ENCODE measurements at regions not wholly inside any gene's neighbourhood (a gene's known extent, or its start where the extent isn't known, plus 50 kb on each side); places are given as distances from the start of the nearest gene placed in this dataset.

- DNase-seq (ENCODE audit: low read depth, low spot score), result no peak
- Histone ChIP-seq H3K4me3 (ENCODE audit: low read length) (no peak overlapping the region), H3K9me3 (ENCODE audit: control insufficient read depth, insufficient read depth, low read length) (no peaks in the 10 kb centered on the region), H3K4me1 (ENCODE audit: control insufficient read depth, insufficient read depth, low read length) (no peaks in the 10 kb centered on the region; the same call in 1 of the 2 replicates), H3K36me3 (ENCODE audit: control insufficient read depth, insufficient read depth, low read length) (no peaks in the 10 kb centered on the region), H3K27ac (ENCODE audit: low read length) (no peak overlapping the region), H3K27me3 (ENCODE audit: control insufficient read depth, insufficient read depth, low read length) (no peaks in the 10 kb centered on the region)
- WGBS (ENCODE audit: insufficient coverage, insufficient read length), result no CpG with 5 or more reads among the region's 1 CpG
These were observed 482.0 kb upstream of the LRRTM1 start for GRCh38 chr2:80786584-80786983.

- DNase-seq (ENCODE audit: low read depth, low spot score), result peak; percentile 11
- H3K9me3 ChIP-seq (ENCODE audit: control insufficient read depth, insufficient read depth, low read length), result no peaks in the 10 kb centered on the region
- no peak overlapping the region for H3K4me3 ChIP-seq (ENCODE audit: low read length)
- H3K27me3 ChIP-seq (ENCODE audit: control insufficient read depth, insufficient read depth, low read length), result no peaks in the 10 kb centered on the region
- H3K4me1 ChIP-seq (ENCODE audit: control insufficient read depth, insufficient read depth, low read length), result peaks cover 1% of the 10 kb centered on the region; the same call in 1 of the 2 replicates
- no peak overlapping the region for H3K27ac ChIP-seq (ENCODE audit: low read length)
- H3K36me3 ChIP-seq (ENCODE audit: control insufficient read depth, insufficient read depth, low read length), result no peaks in the 10 kb centered on the region
These were observed 474.2 kb upstream of the LRRTM1 start for GRCh38 chr2:80778704-80779103.

- H3K9me3 ChIP-seq (ENCODE audit: control insufficient read depth, insufficient read depth, low read length), result no peaks in the 10 kb centered on the region
- no peaks in the 10 kb centered on the region for H3K27me3 ChIP-seq (ENCODE audit: control insufficient read depth, insufficient read depth, low read length)
- no peak overlapping the region for H3K4me3 ChIP-seq (ENCODE audit: low read length)
- H3K4me1 ChIP-seq (ENCODE audit: control insufficient read depth, insufficient read depth, low read length), result no peaks in the 10 kb centered on the region
- no peak overlapping the region for H3K27ac ChIP-seq (ENCODE audit: low read length)
- no peak for DNase-seq (ENCODE audit: low read depth, low spot score)
- no peaks in the 10 kb centered on the region for H3K36me3 ChIP-seq (ENCODE audit: control insufficient read depth, insufficient read depth, low read length)
These were observed 444.0 kb upstream of the LRRTM1 start for GRCh38 chr2:80748592-80748991.

- no CpG with 5 or more reads among the region's 3 CpGs for WGBS (ENCODE audit: insufficient coverage, insufficient read length)
- Histone ChIP-seq H3K27me3 (ENCODE audit: control insufficient read depth, insufficient read depth, low read length) (no peaks in the 10 kb centered on the region), H3K9me3 (ENCODE audit: control insufficient read depth, insufficient read depth, low read length) (no peaks in the 10 kb centered on the region), H3K4me3 (ENCODE audit: low read length) (no peak overlapping the region), H3K36me3 (ENCODE audit: control insufficient read depth, insufficient read depth, low read length) (no peaks in the 10 kb centered on the region), H3K27ac (ENCODE audit: low read length) (no peak overlapping the region), H3K4me1 (ENCODE audit: control insufficient read depth, insufficient read depth, low read length) (no peaks in the 10 kb centered on the region)
- no peak for DNase-seq (ENCODE audit: low read depth, low spot score)
These were observed 432.5 kb upstream of the LRRTM1 start for GRCh38 chr2:80737047-80737446.

- no peak overlapping the region for H3K4me3 ChIP-seq (ENCODE audit: low read length)
- H3K36me3 ChIP-seq (ENCODE audit: control insufficient read depth, insufficient read depth, low read length), result no peaks in the 10 kb centered on the region
- H3K27me3 ChIP-seq (ENCODE audit: control insufficient read depth, insufficient read depth, low read length), result no peaks in the 10 kb centered on the region
- no peaks in the 10 kb centered on the region for H3K9me3 ChIP-seq (ENCODE audit: control insufficient read depth, insufficient read depth, low read length)
- no CpG with 5 or more reads among the region's 1 CpG for WGBS (ENCODE audit: insufficient coverage, insufficient read length)
- DNase-seq (ENCODE audit: low read depth, low spot score), result no peak
- H3K4me1 ChIP-seq (ENCODE audit: control insufficient read depth, insufficient read depth, low read length), result no peaks in the 10 kb centered on the region
- H3K27ac ChIP-seq (ENCODE audit: low read length), result no peak overlapping the region
These were observed 420.4 kb upstream of the LRRTM1 start for GRCh38 chr2:80725001-80725400.

GRCh38 chr2:80722803-80723202, 418.3 kb upstream of the LRRTM1 start:
- Histone ChIP-seq H3K27ac (ENCODE audit: low read length) (no peak overlapping the region), H3K4me3 (ENCODE audit: low read length) (no peak overlapping the region), H3K27me3 (ENCODE audit: control insufficient read depth, insufficient read depth, low read length) (no peaks in the 10 kb centered on the region), H3K9me3 (ENCODE audit: control insufficient read depth, insufficient read depth, low read length) (no peaks in the 10 kb centered on the region), H3K4me1 (ENCODE audit: control insufficient read depth, insufficient read depth, low read length) (no peaks in the 10 kb centered on the region), H3K36me3 (ENCODE audit: control insufficient read depth, insufficient read depth, low read length) (no peaks in the 10 kb centered on the region)
- no peak for DNase-seq (ENCODE audit: low read depth, low spot score)
- WGBS (ENCODE audit: insufficient coverage, insufficient read length), result no CpG with 5 or more reads among the region's 2 CpGs

GRCh38 chr2:80719607-80720006, 415.1 kb upstream of the LRRTM1 start:
- no peaks in the 10 kb centered on the region for H3K27me3 ChIP-seq (ENCODE audit: control insufficient read depth, insufficient read depth, low read length)
- no peaks in the 10 kb centered on the region for H3K36me3 ChIP-seq (ENCODE audit: control insufficient read depth, insufficient read depth, low read length)
- no peak overlapping the region for H3K4me3 ChIP-seq (ENCODE audit: low read length)
- no peak overlapping the region for H3K27ac ChIP-seq (ENCODE audit: low read length)
- H3K9me3 ChIP-seq (ENCODE audit: control insufficient read depth, insufficient read depth, low read length), result no peaks in the 10 kb centered on the region
- no peaks in the 10 kb centered on the region for H3K4me1 ChIP-seq (ENCODE audit: control insufficient read depth, insufficient read depth, low read length)
- WGBS (ENCODE audit: insufficient coverage, insufficient read length), result no CpG with 5 or more reads among the region's 3 CpGs
- DNase-seq (ENCODE audit: low read depth, low spot score), result no peak

- H3K27ac ChIP-seq (ENCODE audit: low read length), result no peak overlapping the region
- WGBS (ENCODE audit: insufficient coverage, insufficient read length), result no CpG with 5 or more reads among the region's 1 CpG
- H3K4me3 ChIP-seq (ENCODE audit: low read length), result no peak overlapping the region
- H3K4me1 ChIP-seq (ENCODE audit: control insufficient read depth, insufficient read depth, low read length), result no peaks in the 10 kb centered on the region
- no peaks in the 10 kb centered on the region for H3K36me3 ChIP-seq (ENCODE audit: control insufficient read depth, insufficient read depth, low read length)
- no peak for DNase-seq (ENCODE audit: low read depth, low spot score)
- no peaks in the 10 kb centered on the region for H3K9me3 ChIP-seq (ENCODE audit: control insufficient read depth, insufficient read depth, low read length)
- H3K27me3 ChIP-seq (ENCODE audit: control insufficient read depth, insufficient read depth, low read length), result no peaks in the 10 kb centered on the region
These were observed 410.9 kb upstream of the LRRTM1 start for GRCh38 chr2:80715433-80715832.

- no peaks in the 10 kb centered on the region for H3K4me1 ChIP-seq (ENCODE audit: control insufficient read depth, insufficient read depth, low read length)
- DNase-seq (ENCODE audit: low read depth, low spot score), result no peak
- H3K27ac ChIP-seq (ENCODE audit: low read length), result no peak overlapping the region
- no peaks in the 10 kb centered on the region for H3K27me3 ChIP-seq (ENCODE audit: control insufficient read depth, insufficient read depth, low read length)
- H3K4me3 ChIP-seq (ENCODE audit: low read length), result no peak overlapping the region
- no peaks in the 10 kb centered on the region for H3K36me3 ChIP-seq (ENCODE audit: control insufficient read depth, insufficient read depth, low read length)
- H3K9me3 ChIP-seq (ENCODE audit: control insufficient read depth, insufficient read depth, low read length), result no peaks in the 10 kb centered on the region
These were observed 407.4 kb upstream of the LRRTM1 start for GRCh38 chr2:80711915-80712314.

GRCh38 chr2:80706951-80707350, 402.4 kb upstream of the LRRTM1 start:
- Histone ChIP-seq H3K9me3 (ENCODE audit: control insufficient read depth, insufficient read depth, low read length) (no peaks in the 10 kb centered on the region), H3K4me3 (ENCODE audit: low read length) (no peak overlapping the region), H3K27me3 (ENCODE audit: control insufficient read depth, insufficient read depth, low read length) (no peaks in the 10 kb centered on the region), H3K27ac (ENCODE audit: low read length) (no peak overlapping the region), H3K4me1 (ENCODE audit: control insufficient read depth, insufficient read depth, low read length) (no peaks in the 10 kb centered on the region), H3K36me3 (ENCODE audit: control insufficient read depth, insufficient read depth, low read length) (no peaks in the 10 kb centered on the region)
- WGBS (ENCODE audit: insufficient coverage, insufficient read length), result no CpG with 5 or more reads among the region's 2 CpGs
- DNase-seq (ENCODE audit: low read depth, low spot score), result no peak

- H3K4me3 ChIP-seq (ENCODE audit: low read length), result no peak overlapping the region
- no peak for DNase-seq (ENCODE audit: low read depth, low spot score)
- no peaks in the 10 kb centered on the region for H3K4me1 ChIP-seq (ENCODE audit: control insufficient read depth, insufficient read depth, low read length)
- H3K36me3 ChIP-seq (ENCODE audit: control insufficient read depth, insufficient read depth, low read length), result no peaks in the 10 kb centered on the region
- H3K27me3 ChIP-seq (ENCODE audit: control insufficient read depth, insufficient read depth, low read length), result no peaks in the 10 kb centered on the region
- no CpG with 5 or more reads among the region's 5 CpGs for WGBS (ENCODE audit: insufficient coverage, insufficient read length)
- no peaks in the 10 kb centered on the region for H3K9me3 ChIP-seq (ENCODE audit: control insufficient read depth, insufficient read depth, low read length)
- H3K27ac ChIP-seq (ENCODE audit: low read length), result no peak overlapping the region
These were observed 402.0 kb upstream of the LRRTM1 start for GRCh38 chr2:80706541-80706940.

Data from iPS DF 6.9 (cell line).